Prostate gland (tissue), 2 donors: ENCODE measurements at regions not wholly inside any gene's neighbourhood (a gene's known extent, or its start where the extent isn't known, plus 50 kb on each side); places are given as distances from the start of the nearest gene placed in this dataset.

ENCODE experiments used
- DNase-seq: peaks from one replicate; pipeline ENCODE4 v3.0.0-alpha.2; 2019; ENCODE audit warnings: low spot score
- H3K27ac ChIP-seq, 2 donors: fragments of 200-600 bp; sonication (generic); 2 replicates each; pipeline ENCODE4 v1.5.1; 2017 to 2019
- H3K27me3 ChIP-seq: fragments of 200-600 bp; sonication (generic); replicated peaks from 2 replicates; pipeline ENCODE4 v1.5.1; 2019; ENCODE audit not compliant: insufficient read depth
- H3K36me3 ChIP-seq, 2 donors: fragments of 200-600 bp; sonication (generic); 1 replicate in 1 of 2; 2 replicates in 1 of 2; pipeline versions ENCODE4 v1.5.1 to v1.8.1; 2017 to 2019
- H3K4me1 ChIP-seq: fragments of 200-600 bp; sonication (generic); replicated peaks from 2 replicates; pipeline ENCODE4 v1.5.1; 2019
- H3K4me3 ChIP-seq, 2 donors: fragments of 200-600 bp; sonication (generic); 2 replicates each; pipeline ENCODE4 v1.5.1; 2017 to 2019
- H3K9me3 ChIP-seq: fragments of 200-600 bp; sonication (generic); 2 replicates; pipeline ENCODE4 v1.5.1; 2017
- POLR2A ChIP-seq: fragments of 450-650 bp; IDR thresholded peaks from one replicate; pipeline ENCODE4 v1.6.1; 2016; ENCODE audit warnings: antibody characterized with exemption, mild to moderate bottlenecking
- POLR2AphosphoS5 ChIP-seq: sonication (generic); formaldehyde crosslinking; IDR thresholded peaks from one replicate; pipeline ENCODE4 v1.6.1; 2017; ENCODE audit warnings: antibody characterized with exemption
- whole genome bisulfite sequencing: methylation state at CpG from one replicate; pipeline ENCODE4 v1.1.5; 2018; 5-methylcytosine and 5-hydroxymethylcytosine counted together
- intact Hi-C: fragments of 100-400 bp; cut with DNase I; formaldehyde crosslinking; loops from one replicate; pipeline ENCODE4 v1.14.2; 2022
- TF ChIP-seq, protein P1 (sequence below), 4 experiments: fragments of 200-600 bp in 2 of 4; fragments of 450-650 bp in 2 of 4; sonication (generic) in 2 of 4; IDR thresholded peaks; 1 replicate in 3 of 4; 2 replicates in 1 of 4; pipeline ENCODE4 v1.5.1; 2016 to 2019; ENCODE audit warnings: antibody characterized with exemption in 4 of 4, mild to moderate bottlenecking in 2 of 4, moderate library complexity in 2 of 4

DNA sequence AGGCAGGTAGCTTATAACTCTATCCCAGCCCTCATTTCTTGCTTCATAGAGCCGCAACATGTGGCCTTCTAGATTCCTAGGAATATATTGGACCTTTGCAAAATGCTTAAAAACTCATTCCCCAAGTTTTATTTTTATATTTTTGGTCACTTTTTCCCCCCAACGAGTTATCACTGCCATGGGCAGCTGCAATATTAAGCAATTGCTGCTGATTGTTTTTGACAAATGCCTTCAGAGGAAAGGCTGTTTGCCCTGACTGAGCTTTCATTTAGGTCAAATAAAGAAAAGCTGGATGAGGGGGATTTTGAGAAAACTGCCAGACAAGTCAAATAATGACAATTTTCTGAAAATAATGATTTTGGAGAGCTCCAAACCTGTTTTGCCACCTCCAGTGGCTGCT is 976.9 kb upstream of the MBL2 start:
- DNase-seq: no peak
- Histone ChIP-seq H3K27ac (no peak overlapping the region), H3K36me3 (no peaks in the 10 kb centered on the region), H3K4me3 (no peak overlapping the region), H3K27me3 (no peaks in the 10 kb centered on the region), H3K9me3 (no peaks in the 10 kb centered on the region), H3K4me1 (no peaks in the 10 kb centered on the region)
- TF ChIP-seq POLR2A: no peak
- 90% methylated on average over 2 of the region's 2 CpGs for WGBS
- intact Hi-C loops: no loop called here

DNA sequence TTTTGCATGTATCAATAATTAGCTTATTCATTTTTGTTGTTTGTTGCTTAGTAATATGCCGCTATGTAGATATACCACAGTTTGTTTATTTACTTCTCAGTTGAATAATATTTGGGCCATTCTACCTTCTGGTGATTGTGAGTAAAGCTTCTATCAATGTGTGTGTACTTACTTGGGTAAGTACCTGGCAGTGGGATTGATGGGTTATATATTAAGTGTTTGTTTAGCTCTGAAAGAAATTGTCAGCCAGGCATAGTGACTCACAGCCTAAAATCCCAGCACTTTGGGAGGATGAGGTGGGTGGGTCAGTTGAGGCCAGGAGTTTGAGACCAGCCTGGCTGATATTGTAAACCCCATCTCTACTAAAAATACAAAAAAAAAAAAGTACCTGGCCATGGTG is 975.7 kb upstream of the MBL2 start:
- Histone ChIP-seq H3K36me3 (no peaks in the 10 kb centered on the region), H3K9me3 (no peaks in the 10 kb centered on the region), H3K4me3 (no peak overlapping the region), H3K27ac (no peak overlapping the region), H3K27me3 (no peaks in the 10 kb centered on the region), H3K4me1 (no peaks in the 10 kb centered on the region)
- 97% methylated on average over 1 of the region's 1 CpG for WGBS
- TF ChIP-seq, protein P1, sequence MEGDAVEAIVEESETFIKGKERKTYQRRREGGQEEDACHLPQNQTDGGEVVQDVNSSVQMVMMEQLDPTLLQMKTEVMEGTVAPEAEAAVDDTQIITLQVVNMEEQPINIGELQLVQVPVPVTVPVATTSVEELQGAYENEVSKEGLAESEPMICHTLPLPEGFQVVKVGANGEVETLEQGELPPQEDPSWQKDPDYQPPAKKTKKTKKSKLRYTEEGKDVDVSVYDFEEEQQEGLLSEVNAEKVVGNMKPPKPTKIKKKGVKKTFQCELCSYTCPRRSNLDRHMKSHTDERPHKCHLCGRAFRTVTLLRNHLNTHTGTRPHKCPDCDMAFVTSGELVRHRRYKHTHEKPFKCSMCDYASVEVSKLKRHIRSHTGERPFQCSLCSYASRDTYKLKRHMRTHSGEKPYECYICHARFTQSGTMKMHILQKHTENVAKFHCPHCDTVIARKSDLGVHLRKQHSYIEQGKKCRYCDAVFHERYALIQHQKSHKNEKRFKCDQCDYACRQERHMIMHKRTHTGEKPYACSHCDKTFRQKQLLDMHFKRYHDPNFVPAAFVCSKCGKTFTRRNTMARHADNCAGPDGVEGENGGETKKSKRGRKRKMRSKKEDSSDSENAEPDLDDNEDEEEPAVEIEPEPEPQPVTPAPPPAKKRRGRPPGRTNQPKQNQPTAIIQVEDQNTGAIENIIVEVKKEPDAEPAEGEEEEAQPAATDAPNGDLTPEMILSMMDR (IDR thresholded peaks at IDR 0.05): no peak
- no peak for TF ChIP-seq POLR2A
- TF ChIP-seq POLR2AphosphoS5: no peak
- no peak for DNase-seq
- intact Hi-C loops: no loop called here

DNA sequence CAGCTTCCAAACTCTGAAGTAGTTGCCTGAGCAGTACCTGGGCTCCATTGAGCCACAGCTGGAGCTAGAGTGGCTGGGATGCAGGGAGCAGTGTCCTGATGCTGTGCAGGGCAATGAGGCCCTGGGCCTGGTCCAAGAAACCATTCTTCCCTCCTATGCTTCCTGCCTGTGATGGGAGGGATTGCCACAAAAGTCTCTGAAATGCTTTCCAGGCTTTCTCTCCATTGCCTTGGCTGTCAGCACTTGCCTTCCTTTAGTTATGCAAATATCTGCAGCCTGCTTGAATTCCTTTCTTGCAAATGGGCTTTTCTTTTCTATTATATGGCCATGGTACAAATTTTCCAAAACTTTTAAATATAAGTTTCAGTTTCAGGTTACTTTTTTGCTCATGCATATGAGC is 972.2 kb upstream of the MBL2 start:
- no peak overlapping the region for H3K4me3 ChIP-seq
- no peaks in the 10 kb centered on the region for H3K4me1 ChIP-seq
- no peaks in the 10 kb centered on the region for H3K27me3 ChIP-seq
- intact Hi-C loops: no loop called here
- DNase-seq: no peak
- no peaks in the 10 kb centered on the region for H3K9me3 ChIP-seq
- TF ChIP-seq, protein P1 (IDR thresholded peaks at IDR 0.05): no peak
- TF ChIP-seq POLR2AphosphoS5 (no peak), POLR2A (no peak)
- no peaks in the 10 kb centered on the region for H3K36me3 ChIP-seq
- no peak overlapping the region for H3K27ac ChIP-seq

DNA sequence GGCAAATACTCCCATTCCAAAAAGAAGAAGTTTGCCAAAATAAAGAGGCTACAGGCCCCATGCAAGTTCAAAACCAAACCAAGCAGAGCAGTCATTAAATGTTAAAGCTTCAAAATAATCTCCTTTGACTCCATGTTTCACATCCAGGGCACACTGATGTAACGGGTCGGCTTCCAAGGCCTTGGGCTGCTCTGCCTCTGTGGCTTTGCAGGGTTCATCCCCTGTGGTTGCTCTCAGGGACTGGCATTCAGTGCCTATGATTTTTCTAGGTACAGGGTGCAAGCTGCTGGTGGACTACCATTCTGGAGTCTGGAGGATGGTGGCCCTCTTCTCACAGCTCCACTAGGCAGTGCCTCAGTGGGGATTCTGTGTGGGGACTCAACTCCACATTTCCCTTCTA is 971.6 kb upstream of the MBL2 start:
- Histone ChIP-seq H3K9me3 (no peaks in the 10 kb centered on the region), H3K27ac (no peak overlapping the region), H3K36me3 (no peaks in the 10 kb centered on the region), H3K4me3 (no peak overlapping the region), H3K4me1 (no peaks in the 10 kb centered on the region), H3K27me3 (no peaks in the 10 kb centered on the region)
- 100% methylated on average over 2 of the region's 2 CpGs for WGBS
- no peak for DNase-seq
- intact Hi-C loops: no loop called here
- TF ChIP-seq POLR2A: no peak
- TF ChIP-seq, protein P1 (IDR thresholded peaks at IDR 0.05): no peak
- TF ChIP-seq POLR2AphosphoS5: no peak

GRCh38 chr10:53737132-53737531 is 964.5 kb upstream of the MBL2 start:
- no peak for DNase-seq
- Histone ChIP-seq H3K4me3 (no peak overlapping the region), H3K27ac (no peak overlapping the region), H3K9me3 (no peaks in the 10 kb centered on the region), H3K36me3 (no peaks in the 10 kb centered on the region), H3K27me3 (no peaks in the 10 kb centered on the region), H3K4me1 (no peaks in the 10 kb centered on the region)
- TF ChIP-seq, protein P1 (IDR thresholded peaks at IDR 0.05): no peak
- no peak for TF ChIP-seq POLR2AphosphoS5
- no peak for TF ChIP-seq POLR2A
- intact Hi-C loops: no loop called here
